ENCODE measurements at regions not wholly inside any gene's neighbourhood (a gene's known extent, or its start where the extent isn't known, plus 50 kb on each side); places are given as distances from the start of the nearest gene placed in this dataset.

DNA sequence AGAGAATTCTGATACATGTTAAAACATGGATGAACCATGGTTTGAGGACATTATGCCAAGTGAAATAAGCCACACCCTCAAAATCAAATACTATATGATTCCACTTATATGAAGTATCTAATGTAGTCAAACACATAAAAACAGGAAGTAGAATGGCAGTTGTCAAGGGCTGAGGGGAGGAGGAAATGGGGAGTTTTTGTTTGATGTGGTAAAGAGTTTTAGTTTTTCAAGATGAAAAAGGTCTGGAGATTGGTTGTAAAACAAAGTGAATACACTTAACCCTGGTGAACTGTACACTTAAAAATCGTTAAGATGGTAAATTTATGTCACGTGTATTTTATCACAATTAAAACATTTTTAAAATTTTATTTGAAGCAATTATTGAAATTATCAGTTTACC, 127.4 kb upstream of the GRIK2 start:
- Histone ChIP-seq H2AFZ (ENCODE audit: insufficient read depth, low read depth, low read length, poor library complexity, severe bottlenecking) (no peak overlapping the region), H3K36me3 (replicated peaks in 1 of 2; ENCODE audit: control insufficient read depth in 1 of 2, insufficient read depth in 2 of 2, low read length in 2 of 2) (no peaks in the 10 kb centered on the region), H3K27ac (ENCODE audit: low read depth in 1 of 2, low read length in 2 of 2) (no peak overlapping the region), H3K4me1 (ENCODE audit: control insufficient read depth in 1 of 2, insufficient read depth in 2 of 2, low read length in 2 of 2) (no peaks in the 10 kb centered on the region), H3K4me2 (replicated peaks; ENCODE audit: extremely low read depth, low read length, poor library complexity, severe bottlenecking) (no peak overlapping the region), H3K9me3 (replicated peaks in 1 of 2; ENCODE audit: control insufficient read depth in 1 of 2, insufficient read depth in 1 of 2, low read length in 2 of 2) (peaks cover 6 to 9% of the 10 kb centered on the region in 2 donors), H3K4me3 (replicated peaks in 1 of 3; ENCODE audit: low read depth in 2 of 3, low read length in 3 of 3) (no peak overlapping the region), H3K79me2 (ENCODE audit: insufficient read depth, low read length) (no peaks in the 10 kb centered on the region), H4K20me1 (ENCODE audit: insufficient read depth, low read length) (no peaks in the 10 kb centered on the region), H3K27me3 (ENCODE audit: control insufficient read depth in 2 of 2, insufficient read depth in 2 of 2, low read length in 2 of 2) (no peaks in the 10 kb centered on the region), H3K9ac (ENCODE audit: insufficient read depth, low read length, poor library complexity, severe bottlenecking) (no peak overlapping the region)
- no CpG with 5 or more reads among the region's 2 CpGs for WGBS (ENCODE audit: insufficient coverage)
- Mint-ChIP-seq H3K36me3 (no peaks in the 10 kb centered on the region), H3K27ac (no peak overlapping the region), H3K4me3 (no peak overlapping the region), H3K27me3 (ENCODE audit: low read depth in 3 of 3) (no peaks in the 10 kb centered on the region), H3K4me1 (no peaks in the 10 kb centered on the region), H3K9me3 (peaks cover 2 to 19% (median 7%) of the 10 kb centered on the region in 7 donors)
- intact Hi-C loops (cut with micrococcal nuclease) = no loop called here
- DNase-seq = no peak
- TF ChIP-seq, protein P1, sequence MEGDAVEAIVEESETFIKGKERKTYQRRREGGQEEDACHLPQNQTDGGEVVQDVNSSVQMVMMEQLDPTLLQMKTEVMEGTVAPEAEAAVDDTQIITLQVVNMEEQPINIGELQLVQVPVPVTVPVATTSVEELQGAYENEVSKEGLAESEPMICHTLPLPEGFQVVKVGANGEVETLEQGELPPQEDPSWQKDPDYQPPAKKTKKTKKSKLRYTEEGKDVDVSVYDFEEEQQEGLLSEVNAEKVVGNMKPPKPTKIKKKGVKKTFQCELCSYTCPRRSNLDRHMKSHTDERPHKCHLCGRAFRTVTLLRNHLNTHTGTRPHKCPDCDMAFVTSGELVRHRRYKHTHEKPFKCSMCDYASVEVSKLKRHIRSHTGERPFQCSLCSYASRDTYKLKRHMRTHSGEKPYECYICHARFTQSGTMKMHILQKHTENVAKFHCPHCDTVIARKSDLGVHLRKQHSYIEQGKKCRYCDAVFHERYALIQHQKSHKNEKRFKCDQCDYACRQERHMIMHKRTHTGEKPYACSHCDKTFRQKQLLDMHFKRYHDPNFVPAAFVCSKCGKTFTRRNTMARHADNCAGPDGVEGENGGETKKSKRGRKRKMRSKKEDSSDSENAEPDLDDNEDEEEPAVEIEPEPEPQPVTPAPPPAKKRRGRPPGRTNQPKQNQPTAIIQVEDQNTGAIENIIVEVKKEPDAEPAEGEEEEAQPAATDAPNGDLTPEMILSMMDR (IDR thresholded peaks at IDR 0.05) = no peak

DNA sequence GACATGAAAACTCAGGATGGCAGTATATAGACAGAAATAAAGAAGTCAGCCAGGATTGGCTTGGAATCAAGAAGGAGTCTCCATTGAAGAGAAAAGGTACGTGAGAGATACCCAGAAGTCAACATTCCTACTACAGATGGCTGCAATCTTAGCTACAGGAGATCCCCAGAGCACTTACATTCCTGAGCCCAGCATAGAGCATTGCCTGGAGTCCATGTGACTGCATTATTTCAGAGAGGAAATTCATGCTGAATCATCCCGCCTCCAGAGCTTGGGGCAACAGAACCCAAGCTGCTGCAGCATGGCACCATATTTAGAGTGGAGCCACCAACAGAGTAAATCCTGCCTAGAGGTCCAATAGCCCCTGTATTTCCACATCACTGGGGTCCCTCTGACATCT, 125.0 kb upstream of the GRIK2 start:
- intact Hi-C loops (cut with micrococcal nuclease) = no loop called here
- H3K9me3 ChIP-seq (replicated peaks in 1 of 2; ENCODE audit: control insufficient read depth in 1 of 2, insufficient read depth in 1 of 2, low read length in 2 of 2) = peaks cover 6 to 14% of the 10 kb centered on the region in 2 donors
- no peaks in the 10 kb centered on the region for H3K4me1 Mint-ChIP-seq
- H3K9ac ChIP-seq (ENCODE audit: insufficient read depth, low read length, poor library complexity, severe bottlenecking) = no peak overlapping the region
- no peak overlapping the region for H3K27ac Mint-ChIP-seq
- H4K20me1 ChIP-seq (ENCODE audit: insufficient read depth, low read length) = no peaks in the 10 kb centered on the region
- H3K4me2 ChIP-seq (replicated peaks; ENCODE audit: extremely low read depth, low read length, poor library complexity, severe bottlenecking) = no peak overlapping the region
- H3K36me3 Mint-ChIP-seq = no peaks in the 10 kb centered on the region
- H3K9me3 Mint-ChIP-seq = peaks cover 2 to 12% (median 5%) of the 10 kb centered on the region in 7 donors
- H3K27ac ChIP-seq (ENCODE audit: low read depth in 1 of 2, low read length in 2 of 2) = no peak overlapping the region
- H3K27me3 ChIP-seq (ENCODE audit: control insufficient read depth in 2 of 2, insufficient read depth in 2 of 2, low read length in 2 of 2) = no peaks in the 10 kb centered on the region
- no peaks in the 10 kb centered on the region for H3K36me3 ChIP-seq (replicated peaks in 1 of 2; ENCODE audit: control insufficient read depth in 1 of 2, insufficient read depth in 2 of 2, low read length in 2 of 2)
- no peak overlapping the region for H2AFZ ChIP-seq (ENCODE audit: insufficient read depth, low read depth, low read length, poor library complexity, severe bottlenecking)
- no peak for DNase-seq
- WGBS (ENCODE audit: insufficient coverage) = 60% methylated on average over 1 of the region's 2 CpGs
- no peaks in the 10 kb centered on the region for H3K27me3 Mint-ChIP-seq (ENCODE audit: low read depth in 3 of 3)
- H3K4me3 Mint-ChIP-seq = no peak overlapping the region
- TF ChIP-seq, protein P1 (IDR thresholded peaks at IDR 0.05) = no peak
- no peaks in the 10 kb centered on the region for H3K4me1 ChIP-seq (ENCODE audit: control insufficient read depth in 1 of 2, insufficient read depth in 2 of 2, low read length in 2 of 2)
- no peak overlapping the region for H3K4me3 ChIP-seq (replicated peaks in 1 of 3; ENCODE audit: low read depth in 2 of 3, low read length in 3 of 3)
- H3K79me2 ChIP-seq (ENCODE audit: insufficient read depth, low read length) = no peaks in the 10 kb centered on the region

Measured in CD14-positive monocyte (primary cell).